ENCODE measurements at regions not wholly inside any gene's neighbourhood (a gene's known extent, or its start where the extent isn't known, plus 50 kb on each side); places are given as distances from the start of the nearest gene placed in this dataset.

DNA sequence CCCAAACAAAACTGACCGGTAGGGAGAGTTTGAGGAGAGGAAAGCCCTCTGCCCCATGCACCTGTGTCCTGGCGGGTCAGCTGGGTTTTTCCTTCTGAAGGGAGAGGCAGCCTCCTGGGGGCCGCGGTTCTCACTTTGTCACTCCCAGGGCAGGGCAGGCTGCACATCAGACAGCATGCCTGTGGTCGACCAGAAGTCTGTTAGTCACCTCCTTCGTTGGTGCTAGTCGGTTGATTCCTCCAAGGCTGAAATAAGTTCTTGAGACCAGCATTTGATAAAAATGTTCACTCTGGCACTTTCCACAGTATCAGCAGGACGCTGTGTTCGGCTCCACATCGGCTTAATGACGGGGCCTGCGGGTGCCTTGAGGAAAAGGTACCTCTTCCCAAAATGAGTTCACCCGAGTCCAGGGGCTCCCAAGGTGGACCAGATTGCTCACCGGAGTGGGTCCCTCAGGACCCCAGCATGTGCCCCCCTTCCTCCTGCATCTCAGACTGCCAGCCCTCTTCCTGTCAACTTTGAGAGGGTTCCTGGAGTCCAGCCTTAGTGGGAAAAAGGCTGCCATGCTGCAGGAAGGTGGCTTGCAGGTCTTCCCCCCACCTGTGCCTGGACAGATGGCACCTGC lies 373.7 kb upstream of the B3GAT1 start:
- intact Hi-C loops (cut with micrococcal nuclease; ENCODE audit: unreplicated experiment): no loop called here

DNA sequence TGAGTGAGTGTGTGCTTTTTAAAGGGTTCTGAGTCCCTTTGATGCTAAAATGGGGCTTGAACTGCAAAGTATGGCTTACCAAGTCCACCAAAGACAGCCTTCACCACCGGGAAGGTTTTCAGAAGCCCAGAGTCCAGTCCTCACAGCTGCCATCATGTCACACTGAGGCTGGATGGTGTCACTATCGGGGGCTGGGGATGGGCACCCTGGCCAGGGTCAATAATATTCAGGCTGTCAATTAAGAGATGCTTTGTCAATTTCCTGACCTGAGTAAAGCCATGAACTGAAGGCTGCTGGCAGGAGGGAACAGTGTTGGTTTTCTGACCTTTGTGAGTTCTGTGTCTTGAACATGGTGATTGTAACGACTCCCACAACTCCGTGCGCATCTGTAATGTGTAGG lies 373.0 kb upstream of the B3GAT1 start:
- H3K4me2 ChIP-seq (ENCODE audit: low read depth, low read length): no peak overlapping the region
- CTCF ChIA-PET (ENCODE audit: low intra/inter-chr PET ratio, low total read pairs): no interaction called here
- no peak overlapping the region for H2AFZ ChIP-seq (ENCODE audit: low read length)
- no TSS peak for BruUV-seq (replicated peaks)
- no peaks in the 10 kb centered on the region; a peak in 1 of 5 replicates for H3K27me3 ChIP-seq (ENCODE audit: control insufficient read depth in 1 of 2, insufficient read depth in 2 of 2, low read length in 2 of 2)
- intact Hi-C loops (cut with micrococcal nuclease; ENCODE audit: unreplicated experiment): no loop called here
- no peaks in the 10 kb centered on the region for H3K4me1 ChIP-seq (ENCODE audit: insufficient read depth, low read length)
- no peaks in the 10 kb centered on the region for H4K20me1 ChIP-seq (ENCODE audit: insufficient read depth, low read length)
- no peak overlapping the region for H3K4me3 ChIP-seq (replicated peaks in 1 of 3; ENCODE audit: insufficient read depth in 1 of 3, low read depth in 2 of 3, low read length in 3 of 3)
- no peaks in the 10 kb centered on the region for H3K9me3 ChIP-seq (ENCODE audit: low read length)
- no peak overlapping the region for H3K9ac ChIP-seq (ENCODE audit: insufficient read depth, low read depth, low read length)
- no peaks in the 10 kb centered on the region for H3K36me3 ChIP-seq (replicated peaks in 1 of 2; ENCODE audit: control insufficient read depth in 1 of 2, insufficient read depth in 2 of 2, low read length in 2 of 2)
- no peak for DNase-seq (ENCODE audit: low spot score)
- H3K79me2 ChIP-seq (ENCODE audit: insufficient read depth, low read length): no peaks in the 10 kb centered on the region
- in situ Hi-C loops (cut with HindIII; ENCODE audit: extremely low pct_ligation_motif_present, low pct_unique_long_range_greater_than_20kb): no loop called here
- POLR2A ChIA-PET: no interaction called here
- no peak for ATAC-seq
- WGBS (ENCODE audit: low lambda C conversion rate): 60% methylated on average over 5 of the region's 5 CpGs
- no peak overlapping the region for H3K27ac ChIP-seq (ENCODE audit: extremely low read length, insufficient read depth, low read length)
- FAIRE-seq: no peak
- TF ChIP-seq ZNF333 (CRISPR knock-in tag; IDR thresholded peaks at IDR 0.05; ENCODE audit: borderline replicate concordance) (no peak), ZNF607 (CRISPR knock-in tag; IDR thresholded peaks at IDR 0.05; ENCODE audit: borderline replicate concordance) (no peak), ZNF547 (CRISPR knock-in tag; IDR thresholded peaks at IDR 0.05) (no peak), MAFK (conservative IDR thresholded peaks at IDR 0.05 in 1 of 2, IDR thresholded peaks at IDR 0.05 in 1 of 2; ENCODE audit: low read length in 2 of 2) (no peak), ZNF709 (CRISPR knock-in tag; IDR thresholded peaks at IDR 0.05) (no peak), CBX1 (IDR thresholded peaks at IDR 0.05; ENCODE audit: low read depth) (no peak)
- TF ChIP-seq, protein P1, sequence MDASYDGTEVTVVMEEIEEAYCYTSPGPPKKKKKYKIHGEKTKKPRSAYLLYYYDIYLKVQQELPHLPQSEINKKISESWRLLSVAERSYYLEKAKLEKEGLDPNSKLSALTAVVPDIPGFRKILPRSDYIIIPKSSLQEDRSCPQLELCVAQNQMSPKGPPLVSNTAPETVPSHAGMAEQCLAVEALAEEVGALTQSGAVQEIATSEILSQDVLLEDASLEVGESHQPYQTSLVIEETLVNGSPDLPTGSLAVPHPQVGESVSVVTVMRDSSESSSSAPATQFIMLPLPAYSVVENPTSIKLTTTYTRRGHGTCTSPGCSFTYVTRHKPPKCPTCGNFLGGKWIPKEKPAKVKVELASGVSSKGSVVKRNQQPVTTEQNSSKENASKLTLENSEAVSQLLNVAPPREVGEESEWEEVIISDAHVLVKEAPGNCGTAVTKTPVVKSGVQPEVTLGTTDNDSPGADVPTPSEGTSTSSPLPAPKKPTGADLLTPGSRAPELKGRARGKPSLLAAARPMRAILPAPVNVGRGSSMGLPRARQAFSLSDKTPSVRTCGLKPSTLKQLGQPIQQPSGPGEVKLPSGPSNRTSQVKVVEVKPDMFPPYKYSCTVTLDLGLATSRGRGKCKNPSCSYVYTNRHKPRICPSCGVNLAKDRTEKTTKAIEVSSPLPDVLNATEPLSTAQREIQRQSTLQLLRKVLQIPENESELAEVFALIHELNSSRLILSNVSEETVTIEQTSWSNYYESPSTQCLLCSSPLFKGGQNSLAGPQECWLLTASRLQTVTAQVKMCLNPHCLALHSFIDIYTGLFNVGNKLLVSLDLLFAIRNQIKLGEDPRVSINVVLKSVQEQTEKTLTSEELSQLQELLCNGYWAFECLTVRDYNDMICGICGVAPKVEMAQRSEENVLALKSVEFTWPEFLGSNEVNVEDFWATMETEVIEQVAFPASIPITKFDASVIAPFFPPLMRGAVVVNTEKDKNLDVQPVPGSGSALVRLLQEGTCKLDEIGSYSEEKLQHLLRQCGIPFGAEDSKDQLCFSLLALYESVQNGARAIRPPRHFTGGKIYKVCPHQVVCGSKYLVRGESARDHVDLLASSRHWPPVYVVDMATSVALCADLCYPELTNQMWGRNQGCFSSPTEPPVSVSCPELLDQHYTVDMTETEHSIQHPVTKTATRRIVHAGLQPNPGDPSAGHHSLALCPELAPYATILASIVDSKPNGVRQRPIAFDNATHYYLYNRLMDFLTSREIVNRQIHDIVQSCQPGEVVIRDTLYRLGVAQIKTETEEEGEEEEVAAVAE (CRISPR knock-in tag; IDR thresholded peaks at IDR 0.05; ENCODE audit: borderline replicate concordance): no peak

More for the DNA sequence above, 373.7 kb upstream of the B3GAT1 start:
- H3K4me3 ChIP-seq (replicated peaks in 1 of 3; ENCODE audit: insufficient read depth in 1 of 3, low read depth in 2 of 3, low read length in 3 of 3): no peak overlapping the region
- ATAC-seq (no peak), FAIRE-seq (no peak), DNase-seq (ENCODE audit: low spot score) (no peak)
- H3K9me3 ChIP-seq (ENCODE audit: low read length): no peaks in the 10 kb centered on the region
- no peaks in the 10 kb centered on the region for H3K36me3 ChIP-seq (replicated peaks in 1 of 2; ENCODE audit: control insufficient read depth in 1 of 2, insufficient read depth in 2 of 2, low read length in 2 of 2)
- H4K20me1 ChIP-seq (ENCODE audit: insufficient read depth, low read length): no peaks in the 10 kb centered on the region
- H3K79me2 ChIP-seq (ENCODE audit: insufficient read depth, low read length): no peaks in the 10 kb centered on the region
- ChIA-PET POLR2A (no interaction called here), CTCF (ENCODE audit: low intra/inter-chr PET ratio, low total read pairs) (no interaction called here)
- in situ Hi-C loops (cut with HindIII; ENCODE audit: extremely low pct_ligation_motif_present, low pct_unique_long_range_greater_than_20kb): no loop called here
- no peaks in the 10 kb centered on the region; a peak in 1 of 5 replicates for H3K27me3 ChIP-seq (ENCODE audit: control insufficient read depth in 1 of 2, insufficient read depth in 2 of 2, low read length in 2 of 2)
- no peak overlapping the region for H2AFZ ChIP-seq (ENCODE audit: low read length)
- TF ChIP-seq SAP130 (CRISPR knock-in tag; IDR thresholded peaks at IDR 0.05; ENCODE audit: low read depth) (no peak), ARHGAP35 (CRISPR knock-in tag; IDR thresholded peaks at IDR 0.05; ENCODE audit: borderline replicate concordance) (no peak), TGIF2 (CRISPR knock-in tag; IDR thresholded peaks at IDR 0.05) (no peak), ZNF350 (CRISPR knock-in tag; IDR thresholded peaks at IDR 0.05; ENCODE audit: borderline replicate concordance, low read depth) (no peak), HES4 (CRISPR knock-in tag; IDR thresholded peaks at IDR 0.05; ENCODE audit: borderline replicate concordance) (no peak), IKZF4 (CRISPR knock-in tag; IDR thresholded peaks at IDR 0.05; ENCODE audit: borderline replicate concordance, low read depth, not compliant biosample characterization) (no peak), ZNF44 (CRISPR knock-in tag; IDR thresholded peaks at IDR 0.05) (no peak), ZNF839 (CRISPR knock-in tag; IDR thresholded peaks at IDR 0.05; ENCODE audit: borderline replicate concordance) (no peak), SMARCC2 (IDR thresholded peaks at IDR 0.05) (no peak), AKAP8 (CRISPR knock-in tag; IDR thresholded peaks at IDR 0.05) (no peak), TBX2 (CRISPR knock-in tag; IDR thresholded peaks at IDR 0.05; ENCODE audit: borderline replicate concordance) (no peak), ZNF260 (CRISPR knock-in tag; IDR thresholded peaks at IDR 0.05; ENCODE audit: borderline replicate concordance, low read depth) (no peak), FOXC1 (CRISPR knock-in tag; IDR thresholded peaks at IDR 0.05; ENCODE audit: borderline replicate concordance) (no peak), PHF21A (CRISPR knock-in tag; IDR thresholded peaks at IDR 0.05) (no peak), THYN1 (CRISPR knock-in tag; IDR thresholded peaks at IDR 0.05; ENCODE audit: borderline replicate concordance, low read depth) (no peak), TEAD3 (CRISPR knock-in tag; optimal IDR thresholded peaks at IDR 0.05; ENCODE audit: borderline replicate concordance) (no peak), ZNF326 (CRISPR knock-in tag; IDR thresholded peaks at IDR 0.05; ENCODE audit: borderline replicate concordance) (no peak)
- TF ChIP-seq, protein P2, sequence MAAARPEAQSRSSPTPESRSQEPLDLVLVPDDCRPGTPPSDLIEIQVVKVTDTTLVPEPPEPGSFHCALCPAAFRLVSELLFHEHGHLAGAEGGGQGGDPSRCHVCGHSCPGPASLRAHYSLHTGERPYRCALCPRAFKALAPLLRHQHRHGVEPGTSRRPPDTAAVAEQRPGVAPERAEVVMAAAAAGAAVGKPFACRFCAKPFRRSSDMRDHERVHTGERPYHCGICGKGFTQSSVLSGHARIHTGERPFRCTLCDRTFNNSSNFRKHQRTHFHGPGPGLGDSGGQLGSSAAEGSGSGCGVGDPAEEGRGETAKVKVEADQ (CRISPR knock-in tag; IDR thresholded peaks at IDR 0.05; ENCODE audit: borderline replicate concordance): no peak
- WGBS (ENCODE audit: low lambda C conversion rate): 35% methylated on average over 7 of the region's 14 CpGs
- H3K27ac ChIP-seq (ENCODE audit: extremely low read length, insufficient read depth, low read length): no peak overlapping the region
- no TSS peak for BruUV-seq (replicated peaks)
- H3K4me1 ChIP-seq (ENCODE audit: insufficient read depth, low read length): no peaks in the 10 kb centered on the region
- no peak overlapping the region for H3K9ac ChIP-seq (ENCODE audit: insufficient read depth, low read depth, low read length)
- H3K4me2 ChIP-seq (ENCODE audit: low read depth, low read length): no peak overlapping the region
